ENCODE measurements at regions not wholly inside any gene's neighbourhood (a gene's known extent, or its start where the extent isn't known, plus 50 kb on each side); places are given as distances from the start of the nearest gene placed in this dataset.

DNA sequence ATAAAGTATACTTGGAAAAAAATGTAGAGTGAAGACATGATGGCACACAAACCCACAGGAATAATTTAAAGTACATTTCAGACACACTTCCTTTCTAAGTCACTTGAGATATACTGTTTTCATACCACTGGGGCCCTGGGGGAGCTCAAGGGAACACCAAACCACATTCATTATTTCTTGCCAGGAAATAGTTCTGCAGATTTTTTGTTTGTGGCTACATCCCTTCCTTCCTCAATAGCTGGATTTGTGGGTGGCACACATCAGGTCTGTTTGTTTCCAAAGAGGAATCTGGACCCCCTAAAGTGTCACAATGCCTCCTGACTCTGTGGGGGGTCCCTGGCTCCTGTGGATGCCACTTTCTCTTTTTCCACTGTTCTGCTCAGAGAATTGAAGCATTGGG lies 153.5 kb upstream of the COL8A1 start:
- TF ChIP-seq CSDC2 (CRISPR knock-in tag; IDR thresholded peaks at IDR 0.05) (no peak), TCF4 (CRISPR knock-in tag; IDR thresholded peaks at IDR 0.05; ENCODE audit: borderline replicate concordance) (no peak), ZC3H10 (CRISPR knock-in tag; IDR thresholded peaks at IDR 0.05) (no peak), GLIS3 (CRISPR knock-in tag; IDR thresholded peaks at IDR 0.05) (no peak), ZFP3 (CRISPR knock-in tag; IDR thresholded peaks at IDR 0.05) (no peak), RARB (CRISPR knock-in tag; IDR thresholded peaks at IDR 0.05) (no peak), ARNTL (CRISPR knock-in tag; IDR thresholded peaks at IDR 0.05; ENCODE audit: borderline replicate concordance, low read depth) (no peak), ZNF70 (CRISPR knock-in tag; IDR thresholded peaks at IDR 0.05) (no peak), SNAI2 (CRISPR knock-in tag; IDR thresholded peaks at IDR 0.05) (no peak), ZFP30 (CRISPR knock-in tag; IDR thresholded peaks at IDR 0.05) (no peak)
- TF ChIP-seq, protein P1, sequence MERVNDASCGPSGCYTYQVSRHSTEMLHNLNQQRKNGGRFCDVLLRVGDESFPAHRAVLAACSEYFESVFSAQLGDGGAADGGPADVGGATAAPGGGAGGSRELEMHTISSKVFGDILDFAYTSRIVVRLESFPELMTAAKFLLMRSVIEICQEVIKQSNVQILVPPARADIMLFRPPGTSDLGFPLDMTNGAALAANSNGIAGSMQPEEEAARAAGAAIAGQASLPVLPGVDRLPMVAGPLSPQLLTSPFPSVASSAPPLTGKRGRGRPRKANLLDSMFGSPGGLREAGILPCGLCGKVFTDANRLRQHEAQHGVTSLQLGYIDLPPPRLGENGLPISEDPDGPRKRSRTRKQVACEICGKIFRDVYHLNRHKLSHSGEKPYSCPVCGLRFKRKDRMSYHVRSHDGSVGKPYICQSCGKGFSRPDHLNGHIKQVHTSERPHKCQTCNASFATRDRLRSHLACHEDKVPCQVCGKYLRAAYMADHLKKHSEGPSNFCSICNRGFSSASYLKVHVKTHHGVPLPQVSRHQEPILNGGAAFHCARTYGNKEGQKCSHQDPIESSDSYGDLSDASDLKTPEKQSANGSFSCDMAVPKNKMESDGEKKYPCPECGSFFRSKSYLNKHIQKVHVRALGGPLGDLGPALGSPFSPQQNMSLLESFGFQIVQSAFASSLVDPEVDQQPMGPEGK (CRISPR knock-in tag; IDR thresholded peaks at IDR 0.05; ENCODE audit: borderline replicate concordance), result no peak
- TF ChIP-seq, protein P2, sequence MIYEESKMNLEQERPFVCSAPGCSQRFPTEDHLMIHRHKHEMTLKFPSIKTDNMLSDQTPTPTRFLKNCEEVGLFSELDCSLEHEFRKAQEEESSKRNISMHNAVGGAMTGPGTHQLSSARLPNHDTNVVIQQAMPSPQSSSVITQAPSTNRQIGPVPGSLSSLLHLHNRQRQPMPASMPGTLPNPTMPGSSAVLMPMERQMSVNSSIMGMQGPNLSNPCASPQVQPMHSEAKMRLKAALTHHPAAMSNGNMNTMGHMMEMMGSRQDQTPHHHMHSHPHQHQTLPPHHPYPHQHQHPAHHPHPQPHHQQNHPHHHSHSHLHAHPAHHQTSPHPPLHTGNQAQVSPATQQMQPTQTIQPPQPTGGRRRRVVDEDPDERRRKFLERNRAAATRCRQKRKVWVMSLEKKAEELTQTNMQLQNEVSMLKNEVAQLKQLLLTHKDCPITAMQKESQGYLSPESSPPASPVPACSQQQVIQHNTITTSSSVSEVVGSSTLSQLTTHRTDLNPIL (CRISPR knock-in tag; IDR thresholded peaks at IDR 0.05; ENCODE audit: low read depth), result no peak
- TF ChIP-seq, protein P3, sequence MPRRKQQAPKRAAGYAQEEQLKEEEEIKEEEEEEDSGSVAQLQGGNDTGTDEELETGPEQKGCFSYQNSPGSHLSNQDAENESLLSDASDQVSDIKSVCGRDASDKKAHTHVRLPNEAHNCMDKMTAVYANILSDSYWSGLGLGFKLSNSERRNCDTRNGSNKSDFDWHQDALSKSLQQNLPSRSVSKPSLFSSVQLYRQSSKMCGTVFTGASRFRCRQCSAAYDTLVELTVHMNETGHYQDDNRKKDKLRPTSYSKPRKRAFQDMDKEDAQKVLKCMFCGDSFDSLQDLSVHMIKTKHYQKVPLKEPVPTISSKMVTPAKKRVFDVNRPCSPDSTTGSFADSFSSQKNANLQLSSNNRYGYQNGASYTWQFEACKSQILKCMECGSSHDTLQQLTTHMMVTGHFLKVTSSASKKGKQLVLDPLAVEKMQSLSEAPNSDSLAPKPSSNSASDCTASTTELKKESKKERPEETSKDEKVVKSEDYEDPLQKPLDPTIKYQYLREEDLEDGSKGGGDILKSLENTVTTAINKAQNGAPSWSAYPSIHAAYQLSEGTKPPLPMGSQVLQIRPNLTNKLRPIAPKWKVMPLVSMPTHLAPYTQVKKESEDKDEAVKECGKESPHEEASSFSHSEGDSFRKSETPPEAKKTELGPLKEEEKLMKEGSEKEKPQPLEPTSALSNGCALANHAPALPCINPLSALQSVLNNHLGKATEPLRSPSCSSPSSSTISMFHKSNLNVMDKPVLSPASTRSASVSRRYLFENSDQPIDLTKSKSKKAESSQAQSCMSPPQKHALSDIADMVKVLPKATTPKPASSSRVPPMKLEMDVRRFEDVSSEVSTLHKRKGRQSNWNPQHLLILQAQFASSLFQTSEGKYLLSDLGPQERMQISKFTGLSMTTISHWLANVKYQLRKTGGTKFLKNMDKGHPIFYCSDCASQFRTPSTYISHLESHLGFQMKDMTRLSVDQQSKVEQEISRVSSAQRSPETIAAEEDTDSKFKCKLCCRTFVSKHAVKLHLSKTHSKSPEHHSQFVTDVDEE (CRISPR knock-in tag; IDR thresholded peaks at IDR 0.05), result no peak
- TF ChIP-seq, protein P4, sequence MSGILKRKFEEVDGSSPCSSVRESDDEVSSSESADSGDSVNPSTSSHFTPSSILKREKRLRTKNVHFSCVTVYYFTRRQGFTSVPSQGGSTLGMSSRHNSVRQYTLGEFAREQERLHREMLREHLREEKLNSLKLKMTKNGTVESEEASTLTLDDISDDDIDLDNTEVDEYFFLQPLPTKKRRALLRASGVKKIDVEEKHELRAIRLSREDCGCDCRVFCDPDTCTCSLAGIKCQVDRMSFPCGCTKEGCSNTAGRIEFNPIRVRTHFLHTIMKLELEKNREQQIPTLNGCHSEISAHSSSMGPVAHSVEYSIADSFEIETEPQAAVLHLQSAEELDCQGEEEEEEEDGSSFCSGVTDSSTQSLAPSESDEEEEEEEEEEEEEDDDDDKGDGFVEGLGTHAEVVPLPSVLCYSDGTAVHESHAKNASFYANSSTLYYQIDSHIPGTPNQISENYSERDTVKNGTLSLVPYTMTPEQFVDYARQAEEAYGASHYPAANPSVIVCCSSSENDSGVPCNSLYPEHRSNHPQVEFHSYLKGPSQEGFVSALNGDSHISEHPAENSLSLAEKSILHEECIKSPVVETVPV (CRISPR knock-in tag; IDR thresholded peaks at IDR 0.05), result no peak

Measured in SK-N-SH treated with all-trans-retinoic acid at 6 μM for 48 hours (cell line).